ENCODE measurements at regions not wholly inside any gene's neighbourhood (a gene's known extent, or its start where the extent isn't known, plus 50 kb on each side); places are given as distances from the start of the nearest gene placed in this dataset.
"Not testable (repeated sequence)": the region's sequence is repeated elsewhere in the genome, so short reads cannot be mapped to it uniquely, and the experiment has no call there.

DNA sequence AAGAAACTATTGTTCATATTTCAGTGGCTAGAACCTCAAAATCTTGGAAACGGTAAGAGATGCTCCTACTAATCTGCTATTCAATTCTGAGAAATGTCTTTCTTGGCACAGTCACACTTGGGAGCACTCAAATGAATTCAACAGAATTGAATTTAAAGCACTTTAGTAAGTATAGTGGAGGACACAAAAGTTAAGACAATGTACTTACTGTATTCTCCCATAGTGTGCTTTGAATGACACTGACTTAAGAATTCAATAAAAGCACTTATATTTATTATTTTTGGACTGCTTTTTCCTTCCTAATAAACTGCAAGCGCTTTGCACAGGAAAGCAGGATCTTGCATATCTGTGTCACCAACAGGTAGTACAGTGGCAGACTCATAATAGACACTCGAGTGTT, 156.1 kb upstream of the RIMS1 start:
- DNase-seq = no peak

DNA sequence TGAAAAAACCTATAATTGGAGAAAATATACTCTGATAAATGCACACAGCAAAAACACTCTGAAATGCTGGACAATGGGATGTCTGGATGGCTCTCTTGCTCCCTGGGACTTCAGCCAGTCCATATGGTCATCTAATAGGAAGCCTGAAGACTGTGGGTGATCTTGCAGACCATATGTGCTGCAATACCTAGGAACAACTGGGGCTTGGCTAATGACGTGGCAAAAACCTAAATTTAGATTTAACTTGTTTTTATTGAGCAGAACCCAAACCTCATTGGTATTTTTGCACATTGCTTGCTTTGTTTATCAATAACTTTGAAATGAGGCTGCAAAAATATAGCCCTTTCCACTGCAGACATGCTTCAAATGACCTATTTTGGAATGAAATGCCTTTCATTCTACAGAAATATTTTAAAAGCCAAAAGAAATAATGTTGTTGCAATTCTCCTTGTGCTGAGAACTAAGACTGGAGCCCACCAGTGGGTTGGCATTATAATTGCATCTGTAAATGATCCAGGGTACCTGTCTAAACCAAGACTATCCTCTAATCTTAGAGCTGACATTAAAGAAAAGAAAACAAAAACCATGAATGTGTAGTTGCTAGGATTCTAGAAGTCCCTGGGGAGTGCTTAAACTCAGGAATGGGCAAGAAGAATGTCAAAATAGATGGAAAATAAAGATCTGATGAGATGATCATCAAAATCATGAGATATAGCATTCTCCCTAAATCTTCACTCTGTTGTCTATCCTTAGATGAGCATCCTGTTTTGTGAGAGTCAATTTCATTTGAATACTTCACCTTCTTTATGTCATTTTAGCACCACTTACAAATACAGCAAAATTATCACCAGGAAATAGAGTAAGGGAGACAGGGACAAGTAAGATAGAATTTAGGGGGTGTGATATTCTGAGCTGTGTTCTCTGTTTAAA, 152.1 kb upstream of the RIMS1 start:
- DNase-seq = no peak

DNA sequence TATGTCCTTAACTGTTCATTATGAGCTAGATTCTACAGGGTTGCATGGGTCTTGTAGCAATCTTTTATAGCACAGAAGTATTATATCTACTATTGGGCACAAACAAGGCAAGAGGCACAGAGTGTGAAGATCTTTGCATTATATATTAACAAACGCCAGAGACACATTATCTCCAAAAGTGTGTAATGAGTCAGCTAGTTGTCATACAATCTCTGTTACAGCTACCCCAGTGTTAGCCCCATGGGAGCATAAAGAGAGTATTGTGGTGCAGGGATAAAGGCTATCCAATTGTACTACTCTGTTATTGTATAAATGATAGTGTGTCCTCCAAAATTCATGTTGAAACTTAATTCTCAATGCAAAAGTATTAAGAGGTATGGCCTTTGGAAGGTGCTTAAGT, 148.4 kb upstream of the RIMS1 start:
- DNase-seq = no peak

DNA sequence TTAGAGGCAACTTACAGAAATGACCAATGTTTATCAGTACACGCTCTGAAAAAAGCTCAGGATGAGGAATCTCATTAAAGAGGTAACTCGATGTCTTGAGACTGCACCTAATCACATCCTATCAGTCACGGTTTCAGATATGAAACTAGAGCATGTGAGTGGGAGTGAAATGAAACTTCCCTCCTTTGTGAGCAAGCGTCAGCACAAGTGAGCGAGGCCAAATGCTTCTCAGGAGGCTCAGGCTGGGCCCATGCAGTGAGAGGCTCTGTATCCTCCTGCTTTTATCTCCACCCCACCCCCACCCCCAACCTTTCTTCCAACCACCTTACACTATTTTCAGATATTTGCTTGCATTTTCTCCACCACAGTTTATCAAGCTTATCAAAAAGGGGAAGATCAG, 140.8 kb upstream of the RIMS1 start:
- DNase-seq = no peak

DNA sequence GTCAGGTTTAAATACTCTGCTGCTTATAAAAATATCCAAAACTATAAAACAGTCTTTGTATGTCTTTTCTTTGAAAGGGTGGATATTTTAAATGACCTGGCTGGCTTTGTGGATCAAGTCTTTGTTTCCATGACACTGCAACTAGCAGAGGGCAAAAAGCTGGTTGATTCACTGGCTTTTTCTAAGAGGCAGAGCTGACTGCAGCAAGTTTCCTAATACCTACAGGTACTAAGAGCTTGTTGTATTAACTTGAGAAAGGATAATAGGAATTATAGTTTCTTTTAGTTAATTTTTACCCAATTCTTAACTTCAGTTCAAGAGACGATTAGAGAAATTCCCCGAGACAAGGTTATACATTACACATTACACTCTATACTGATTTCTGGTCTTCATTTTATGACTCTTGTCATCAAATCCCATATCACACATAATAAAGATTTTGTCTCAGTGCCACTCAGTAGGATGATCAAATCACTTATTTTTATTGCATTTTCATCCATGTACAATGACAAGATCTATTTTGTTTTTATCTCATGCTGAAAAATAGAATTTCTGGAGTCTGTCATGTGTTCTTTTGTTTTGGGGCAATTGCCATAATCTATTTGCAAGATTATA, 120.1 kb upstream of the RIMS1 start:
- DNase-seq = no peak

DNA sequence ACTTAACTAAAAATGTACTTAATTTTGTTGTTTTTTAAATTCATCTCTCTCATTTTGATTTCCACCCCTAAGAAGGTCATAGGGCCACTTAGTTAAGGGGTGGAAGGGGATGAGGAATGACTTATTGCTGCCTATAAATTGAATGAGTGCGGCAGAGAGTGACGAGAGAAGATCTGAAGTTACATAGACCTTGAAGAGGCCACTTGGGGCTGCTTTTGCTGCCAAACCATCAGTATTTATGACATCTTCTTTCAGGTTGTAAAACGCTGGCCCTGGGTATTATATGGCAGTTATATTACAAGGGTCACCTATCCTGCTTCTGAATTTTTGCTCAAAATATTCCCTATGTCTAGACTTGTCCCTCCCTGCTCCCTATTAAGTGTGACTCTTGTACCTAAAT, 119.6 kb upstream of the RIMS1 start:
- peak; percentile 1 for DNase-seq

DNA sequence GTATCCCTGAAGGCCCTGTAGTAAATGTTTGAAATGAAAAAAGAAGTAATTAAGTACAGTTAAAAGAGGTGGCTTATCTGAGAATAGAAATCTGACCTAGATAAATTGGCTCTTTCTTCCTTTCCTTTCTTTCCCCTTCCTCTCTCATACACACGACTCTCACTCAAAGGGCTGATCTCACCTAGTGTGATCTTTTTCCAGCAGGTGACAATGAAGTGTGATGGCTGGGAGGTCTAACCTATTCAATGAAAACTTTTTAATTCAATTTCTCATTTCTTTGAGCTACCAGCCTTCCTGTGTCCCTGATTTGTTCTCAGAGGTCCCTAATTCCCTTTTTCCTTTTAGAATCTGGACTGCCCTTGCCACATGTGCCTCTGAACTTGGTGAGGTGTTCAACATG, 118.0 kb upstream of the RIMS1 start:
- DNase-seq = no peak

DNA sequence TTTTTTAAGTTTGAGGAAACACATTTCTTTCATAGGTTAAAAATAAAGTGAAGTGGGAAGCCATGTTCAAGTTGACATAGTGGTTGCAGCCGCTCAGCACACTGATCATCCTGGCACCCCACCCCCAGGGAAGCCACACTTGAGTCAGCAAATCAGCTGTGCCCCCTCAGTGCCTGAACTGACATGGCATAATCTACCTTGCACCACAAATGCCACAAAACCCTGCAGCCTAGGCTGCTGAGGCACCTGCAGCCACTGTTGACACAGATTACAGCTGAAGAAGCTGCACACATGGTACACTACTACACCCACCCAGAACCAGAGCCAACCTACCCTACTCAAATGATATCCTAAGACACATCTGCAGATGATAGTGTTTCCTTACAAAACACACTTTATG, 77.5 kb upstream of the RIMS1 start:
- no peak for DNase-seq

DNA sequence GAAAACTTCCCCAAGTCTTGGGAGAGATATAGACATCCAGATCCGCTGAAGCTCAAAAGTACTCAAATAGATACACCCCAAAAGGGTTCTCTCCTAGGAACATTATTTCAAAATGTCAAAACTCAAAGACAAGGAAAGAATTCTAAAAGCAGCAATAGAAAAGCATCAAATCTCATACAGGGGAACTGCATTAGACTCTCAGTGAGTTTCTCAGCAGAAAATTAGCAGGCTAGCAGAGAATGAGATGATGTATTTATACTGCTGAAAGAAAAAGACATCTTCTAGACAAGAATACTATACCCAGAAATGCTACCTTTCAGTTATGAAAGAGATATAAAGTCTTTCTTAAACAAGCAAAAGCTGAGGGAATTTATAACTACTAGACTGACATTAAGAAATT, 75.5 kb upstream of the RIMS1 start:
- no peak for DNase-seq

DNA sequence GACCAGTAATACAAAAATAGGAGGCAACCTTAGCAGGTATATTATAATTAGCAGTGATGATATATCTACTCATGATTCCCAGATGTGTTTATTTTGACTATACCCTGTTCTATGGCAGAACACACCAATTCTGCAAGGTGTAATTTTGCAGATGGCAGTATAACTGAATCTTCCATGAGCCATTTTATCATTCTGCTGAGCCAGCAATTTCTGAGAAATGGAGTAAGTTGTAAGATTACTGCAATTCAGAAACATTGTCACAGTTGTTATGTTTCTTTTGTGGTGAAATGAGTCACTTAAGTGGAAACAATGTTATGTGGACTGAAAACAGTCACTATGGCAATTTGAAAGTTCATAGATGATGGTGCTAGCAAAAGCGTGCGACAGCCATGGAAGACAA, 63.7 kb upstream of the RIMS1 start:
- no peak for DNase-seq

DNA sequence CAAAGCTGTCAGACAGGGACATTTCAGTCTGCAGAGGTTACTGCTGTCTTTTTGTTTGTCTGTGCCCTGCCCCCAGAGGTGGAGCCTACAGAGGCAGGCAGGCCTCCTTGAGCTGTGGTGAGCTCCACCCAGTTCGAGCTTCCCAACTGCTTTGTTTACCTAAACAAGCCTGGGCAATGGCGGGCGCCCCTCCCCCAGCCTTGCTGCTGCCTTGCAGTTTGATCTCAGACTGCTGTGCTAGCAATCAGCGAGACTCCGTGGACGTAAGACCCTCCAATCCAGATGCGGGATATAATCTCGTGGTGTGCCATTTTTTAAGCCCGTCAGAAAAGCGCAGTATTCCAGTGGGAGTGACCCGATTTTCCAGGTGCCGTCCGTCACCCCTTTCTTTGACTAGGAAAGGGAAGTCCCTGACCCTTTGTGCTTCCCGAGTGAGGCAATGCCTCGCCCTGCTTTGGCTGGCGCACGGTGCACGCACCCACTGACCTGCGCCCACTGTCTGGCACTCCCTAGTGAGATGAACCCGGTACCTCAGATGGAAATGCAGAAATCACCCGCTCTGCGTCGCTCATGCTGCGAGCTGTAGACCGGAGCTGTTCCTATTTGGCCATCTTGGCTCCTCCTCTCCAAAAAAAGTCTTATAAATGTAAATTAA, 54.1 kb upstream of the RIMS1 start:
- not testable (repeated sequence) for DNase-seq
